ENCODE measurements at regions not wholly inside any gene's neighbourhood (a gene's known extent, or its start where the extent isn't known, plus 50 kb on each side); places are given as distances from the start of the nearest gene placed in this dataset.

DNA sequence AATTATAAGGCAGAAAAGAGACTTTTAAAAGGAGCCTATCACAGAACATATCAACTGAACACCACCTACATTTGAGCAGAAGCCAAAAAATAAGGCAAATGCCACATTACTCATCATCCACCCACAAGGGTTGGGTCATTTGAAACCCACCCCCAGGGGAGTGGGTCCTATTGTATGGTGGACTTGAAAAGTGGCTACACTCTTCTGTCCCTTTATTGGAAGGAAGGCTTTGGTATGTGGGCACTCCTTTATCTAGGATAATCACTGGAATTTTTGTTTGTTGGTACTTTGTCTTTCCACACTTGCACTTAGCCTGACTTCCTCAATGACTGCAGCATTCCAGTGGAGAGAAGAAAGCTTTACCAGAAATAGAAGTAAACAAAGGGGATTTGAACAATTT is 157.2 kb upstream of the COL11A1 start:
- FAIRE-seq: no peak
- no peak for DNase-seq (ENCODE audit: insufficient read length, low spot score)

DNA sequence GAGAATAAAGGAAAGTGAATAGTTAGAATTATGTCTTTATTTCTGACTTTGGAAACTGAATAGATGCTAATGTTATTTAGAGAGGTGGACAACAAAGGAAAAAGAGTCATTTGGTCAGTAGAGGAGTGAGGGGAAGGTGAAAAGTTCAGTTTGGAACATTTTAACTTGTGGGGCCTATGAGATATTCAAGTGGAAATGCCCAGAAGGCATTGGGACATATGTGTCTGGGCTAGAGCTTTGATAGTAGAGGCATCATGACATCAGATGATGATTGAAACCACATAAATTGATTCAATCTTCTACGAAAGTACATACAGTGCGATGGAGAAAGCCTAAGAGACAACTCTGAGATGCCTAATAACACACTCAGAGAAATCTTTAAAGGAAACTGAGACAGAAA is 151.7 kb upstream of the COL11A1 start:
- FAIRE-seq (no peak), DNase-seq (ENCODE audit: insufficient read length, low spot score) (no peak)

GRCh38 chr1:103256490-103256889 is 148.2 kb upstream of the COL11A1 start:
- DNase-seq (ENCODE audit: insufficient read length, low spot score) (no peak), FAIRE-seq (no peak)

- FAIRE-seq: no peak
- DNase-seq (ENCODE audit: insufficient read length, low spot score): no peak
Observed at GRCh38 chr1:103254691-103255090, 146.4 kb upstream of the COL11A1 start.

- no peak for FAIRE-seq
- DNase-seq (ENCODE audit: insufficient read length, low spot score): no peak
Observed at GRCh38 chr1:103250441-103250861, 142.1 kb upstream of the COL11A1 start.

DNA sequence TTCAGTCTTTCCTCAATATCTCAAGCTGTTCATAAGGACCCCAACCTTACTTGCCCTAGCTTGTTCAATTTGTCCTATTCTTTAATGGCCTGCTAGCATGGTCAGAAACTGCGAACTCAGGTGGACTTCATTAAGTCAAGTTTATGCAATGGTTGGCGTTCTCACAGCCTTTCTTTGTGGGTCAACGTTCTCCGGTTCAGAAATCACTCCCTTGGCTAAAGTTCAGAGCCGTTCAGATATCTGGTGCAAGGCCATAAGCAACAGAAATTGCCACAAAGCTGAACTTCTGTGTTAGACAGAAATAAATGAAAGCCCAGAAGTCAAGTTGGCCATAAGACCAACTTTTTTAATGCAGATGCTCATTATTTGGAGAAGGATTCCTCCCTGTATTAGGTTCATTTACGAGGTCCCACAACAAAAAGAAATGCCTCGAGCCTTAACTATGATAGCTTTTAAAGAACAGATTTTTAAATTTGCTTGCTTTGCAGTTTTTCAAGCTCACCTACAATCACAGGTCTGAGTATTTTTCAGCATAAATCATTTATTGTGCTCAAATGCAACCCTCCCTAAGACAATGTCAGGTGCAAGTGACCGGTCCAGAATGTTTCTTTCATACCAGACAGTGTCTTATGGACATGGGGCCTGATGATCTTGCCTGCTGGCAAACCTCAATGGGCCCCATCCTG is 140.2 kb upstream of the COL11A1 start:
- DNase-seq (ENCODE audit: insufficient read length, low spot score) (no peak), FAIRE-seq (no peak)

DNA sequence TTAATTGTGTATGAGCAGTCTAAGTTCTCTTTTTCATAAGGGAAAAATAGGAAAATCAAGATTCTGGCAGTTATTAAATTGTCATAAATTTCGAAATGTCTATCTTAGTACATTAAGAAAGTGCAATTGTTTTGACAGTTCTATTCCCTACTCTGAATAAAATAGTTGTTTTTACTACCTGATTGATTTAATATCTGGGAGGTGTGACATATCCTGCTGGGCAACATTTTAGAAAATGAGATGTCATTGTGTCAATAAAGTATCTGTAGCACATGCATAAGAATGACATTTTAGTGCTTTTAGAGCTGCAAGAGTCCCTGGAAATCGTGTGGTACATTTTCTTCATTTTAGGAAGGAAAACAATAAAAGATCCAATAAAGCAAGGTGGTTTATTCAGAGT is 139.2 kb upstream of the COL11A1 start:
- no peak for FAIRE-seq
- no peak for DNase-seq (ENCODE audit: insufficient read length, low spot score)

DNA sequence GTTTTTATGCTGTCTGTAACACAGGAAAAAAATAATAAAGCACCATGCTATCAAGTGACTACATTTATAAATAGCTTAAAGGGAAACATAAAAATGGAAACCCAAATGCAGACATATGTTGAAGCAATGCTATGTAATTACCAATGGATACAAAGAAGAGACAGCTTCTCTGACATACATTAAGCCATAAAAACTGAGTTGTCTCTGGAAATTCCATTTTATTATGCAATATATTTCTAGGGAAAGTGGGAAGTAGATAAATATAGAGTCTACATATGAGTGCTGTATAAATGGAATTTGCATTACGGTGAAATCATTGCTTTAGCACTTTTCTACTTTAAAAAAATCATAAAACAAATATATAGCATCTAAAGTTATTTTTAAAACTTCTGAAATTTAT is 135.2 kb upstream of the COL11A1 start:
- FAIRE-seq: no peak

GRCh38 chr1:103239034-103239433 is 130.7 kb upstream of the COL11A1 start:
- DNase-seq (ENCODE audit: insufficient read length, low spot score) (no peak), FAIRE-seq (no peak)

More for the DNA sequence above, 135.2 kb upstream of the COL11A1 start:
- DNase-seq (ENCODE audit: insufficient read length, low spot score): no peak

DNA sequence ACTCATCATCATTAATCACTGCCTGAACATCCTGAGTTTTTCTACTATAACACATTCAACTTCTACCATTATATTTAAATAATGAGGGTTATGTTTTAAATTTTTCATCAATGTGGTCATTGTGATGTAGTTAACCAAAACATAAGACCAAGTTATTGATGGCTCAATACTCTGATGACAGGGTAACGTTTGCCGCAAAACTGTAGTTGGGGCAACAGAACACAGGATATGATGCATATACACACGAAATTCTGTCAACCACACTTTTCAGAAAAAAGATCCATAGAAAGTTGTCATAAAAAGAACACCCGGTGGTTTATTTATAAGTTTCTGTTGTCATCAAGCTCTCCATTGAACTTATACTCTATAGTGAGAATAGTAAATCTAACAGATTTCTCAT is 121.7 kb upstream of the COL11A1 start:
- DNase-seq (ENCODE audit: insufficient read length, low spot score): no peak
- no peak for FAIRE-seq

GRCh38 chr1:103220631-103221041 is 112.3 kb upstream of the COL11A1 start:
- FAIRE-seq (no peak), DNase-seq (ENCODE audit: insufficient read length, low spot score) (no peak)

- DNase-seq (ENCODE audit: insufficient read length, low spot score): no peak
- FAIRE-seq: no peak
Observed at GRCh38 chr1:103218821-103219220, 110.5 kb upstream of the COL11A1 start.

GRCh38 chr1:103218369-103218768 is 110.0 kb upstream of the COL11A1 start:
- DNase-seq (ENCODE audit: insufficient read length, low spot score) (no peak), FAIRE-seq (no peak)

GRCh38 chr1:103211073-103211472 is 102.8 kb upstream of the COL11A1 start:
- FAIRE-seq: no peak

DNA sequence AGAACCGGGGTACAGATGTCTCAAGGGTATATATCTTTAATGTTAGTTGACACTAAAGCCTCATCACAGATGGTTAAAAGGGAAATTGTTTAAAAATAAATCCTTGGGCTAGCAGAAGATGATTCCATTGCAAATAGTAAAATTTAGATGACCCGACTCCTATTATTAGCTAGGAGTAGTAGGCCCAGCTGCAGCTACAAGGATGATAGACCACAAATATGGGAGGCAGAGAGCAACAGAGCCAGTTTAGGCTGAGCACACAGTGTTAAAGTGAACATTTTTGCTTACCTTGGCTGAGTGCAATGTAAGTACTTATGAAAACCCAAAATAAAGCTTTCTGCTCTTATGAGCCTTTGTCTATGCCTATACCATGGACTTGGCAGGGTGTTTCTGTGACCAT is 100.5 kb upstream of the COL11A1 start:
- DNase-seq (ENCODE audit: insufficient read length, low spot score) (no peak), FAIRE-seq (no peak)

More at GRCh38 chr1:103211073-103211472, 102.8 kb upstream of the COL11A1 start:
- DNase-seq (ENCODE audit: insufficient read length, low spot score): no peak

DNA sequence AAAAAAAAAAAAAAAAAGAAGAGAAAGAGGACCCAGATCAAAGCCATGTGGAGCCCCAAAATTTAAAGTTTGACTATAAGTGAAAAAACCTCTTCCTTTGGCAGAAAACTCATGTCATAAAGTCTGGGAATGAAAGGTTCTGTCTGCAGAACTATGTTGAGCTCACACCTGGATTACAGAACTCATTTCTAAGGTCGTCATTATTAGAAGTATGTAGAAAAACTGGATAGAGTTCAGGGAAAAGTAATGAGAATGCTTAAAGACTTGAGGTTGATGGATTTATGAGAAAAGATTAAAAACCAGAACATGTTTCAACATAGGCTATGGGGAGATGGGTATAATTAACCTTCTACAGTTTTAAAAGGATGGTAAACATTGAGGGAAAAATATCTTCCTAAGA is 90.7 kb upstream of the COL11A1 start:
- no peak for DNase-seq (ENCODE audit: insufficient read length, low spot score)
- FAIRE-seq: no peak

GRCh38 chr1:103198076-103198475 is 89.8 kb upstream of the COL11A1 start:
- FAIRE-seq (no peak), DNase-seq (ENCODE audit: insufficient read length, low spot score) (no peak)

GRCh38 chr1:103197216-103197615 is 88.9 kb upstream of the COL11A1 start:
- FAIRE-seq (no peak), DNase-seq (ENCODE audit: insufficient read length, low spot score) (no peak)

- FAIRE-seq (no peak), DNase-seq (ENCODE audit: insufficient read length, low spot score) (no peak)
Observed at GRCh38 chr1:103194984-103195383, 86.7 kb upstream of the COL11A1 start.

DNA sequence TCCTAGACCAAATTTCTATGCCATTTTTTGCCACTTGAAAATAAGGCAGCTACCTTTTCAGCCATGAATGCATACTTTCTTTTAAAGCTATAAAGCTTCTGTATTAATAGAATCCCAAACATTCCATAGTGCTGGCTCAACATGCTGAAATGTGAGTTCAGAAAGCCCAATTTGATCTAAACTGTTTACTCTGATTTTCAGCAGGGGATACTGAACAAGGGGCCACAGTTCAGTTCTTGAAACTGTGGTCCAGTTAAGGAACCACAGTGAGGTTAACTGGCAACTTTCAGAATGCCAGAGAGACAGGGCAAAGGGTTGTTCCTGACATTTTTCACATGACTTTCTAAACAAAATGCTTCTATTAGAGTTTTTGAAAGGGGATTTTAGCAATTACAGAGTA is 85.7 kb upstream of the COL11A1 start:
- no peak for FAIRE-seq

DNA sequence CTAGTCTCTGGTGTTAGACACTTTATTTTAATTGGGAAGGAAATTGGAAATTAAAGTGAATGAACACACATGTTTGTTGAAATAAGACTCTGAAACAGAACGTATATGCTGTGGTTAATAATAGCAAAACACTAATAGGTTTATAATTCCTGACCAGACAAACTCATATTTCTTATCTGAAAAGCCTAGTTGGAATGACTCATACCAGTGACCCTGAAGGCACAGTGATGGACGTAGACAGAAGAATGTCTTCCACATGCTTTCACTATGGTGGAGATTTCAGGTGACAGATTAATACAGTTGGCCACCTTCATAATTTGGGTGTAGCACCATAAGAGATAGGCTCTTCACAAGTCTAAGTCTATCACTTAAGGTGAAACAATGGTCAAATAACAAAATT is 83.0 kb upstream of the COL11A1 start:
- FAIRE-seq: no peak
- DNase-seq (ENCODE audit: insufficient read length, low spot score): no peak

More for the DNA sequence above, 85.7 kb upstream of the COL11A1 start:
- no peak for DNase-seq (ENCODE audit: insufficient read length, low spot score)

DNA sequence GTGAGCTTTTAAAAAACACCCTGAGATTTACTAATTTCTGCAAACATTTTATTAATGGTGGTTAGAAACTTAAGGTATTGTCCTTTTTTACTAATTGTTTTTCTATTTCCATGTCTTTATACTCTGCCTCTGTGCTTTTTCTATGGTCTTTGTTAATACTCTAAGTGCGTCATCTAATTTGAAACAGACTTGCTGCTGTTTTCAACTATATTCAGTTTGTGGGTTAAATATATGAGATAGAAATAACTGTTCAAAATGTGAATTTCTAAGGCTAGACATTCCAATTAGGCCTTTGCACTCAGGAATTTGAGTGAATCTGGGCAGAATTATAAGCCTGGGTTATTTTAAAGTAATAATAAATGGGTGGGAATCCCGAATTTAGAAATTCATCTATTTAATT is 82.4 kb upstream of the COL11A1 start:
- FAIRE-seq (no peak), DNase-seq (ENCODE audit: insufficient read length, low spot score) (no peak)

- FAIRE-seq (no peak), DNase-seq (ENCODE audit: insufficient read length, low spot score) (no peak)
Observed at GRCh38 chr1:103187673-103188072, 79.4 kb upstream of the COL11A1 start.

Data from GM19239 (cell line).